Lower leg skin (tissue), 3 donors: ENCODE measurements at regions not wholly inside any gene's neighbourhood (a gene's known extent, or its start where the extent isn't known, plus 50 kb on each side); places are given as distances from the start of the nearest gene placed in this dataset.

Experiments used
- CTCF ChIP-seq, 3 donors: fragments of 450-650 bp; IDR thresholded peaks; one replicate each; pipeline ENCODE4 v1.5.1; 2016; ENCODE audit warnings: antibody characterized with exemption in 3 of 3, mild to moderate bottlenecking in 3 of 3, moderate library complexity in 2 of 3
- POLR2A ChIP-seq, 2 donors: fragments of 450-650 bp; IDR thresholded peaks; one replicate each; pipeline ENCODE4 v1.6.1; 2016 to 2017; ENCODE audit warnings: antibody characterized with exemption in 2 of 2, mild to moderate bottlenecking in 1 of 2, moderate library complexity in 1 of 2

DNA sequence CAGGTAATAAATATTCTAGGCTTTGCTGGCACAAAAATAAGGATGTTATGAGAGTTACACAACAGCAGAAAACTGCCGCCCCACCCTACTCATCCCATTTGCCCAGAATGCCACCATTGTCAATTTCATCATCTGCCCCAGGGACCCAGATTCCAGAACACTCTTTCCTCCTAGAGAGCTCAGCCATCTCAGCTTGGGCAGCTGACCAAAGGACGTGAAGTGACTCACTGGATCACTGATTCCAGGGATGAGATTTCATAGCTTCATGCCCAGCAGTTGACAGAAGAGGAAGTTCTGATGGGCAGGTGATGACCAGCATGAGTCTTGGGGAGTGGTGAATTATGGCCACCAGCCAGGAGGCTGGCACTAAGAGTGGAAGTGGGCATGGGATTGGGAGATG, 450.3 kb downstream of the RMST start:
- TF ChIP-seq CTCF (IDR thresholded peaks at IDR 0.05) = no peak
- no peak for TF ChIP-seq POLR2A (IDR thresholded peaks at IDR 0.05)
